ENCODE measurements at regions not wholly inside any gene's neighbourhood (a gene's known extent, or its start where the extent isn't known, plus 50 kb on each side); places are given as distances from the start of the nearest gene placed in this dataset.

- DNase-seq (ENCODE audit: extremely low read depth in 1 of 11, low read depth in 9 of 11, low spot score in 4 of 11) = no peak
Measured at GRCh38 chr3:17945018-17945798, 202.8 kb upstream of the TBC1D5 start.

- DNase-seq (ENCODE audit: extremely low read depth in 1 of 11, low read depth in 9 of 11, low spot score in 4 of 11) = no peak
Measured at GRCh38 chr3:17942856-17943255, 200.4 kb upstream of the TBC1D5 start.

- DNase-seq (ENCODE audit: extremely low read depth in 1 of 11, low read depth in 9 of 11, low spot score in 4 of 11) = no peak
Measured at GRCh38 chr3:17941766-17942165, 199.3 kb upstream of the TBC1D5 start.

DNA sequence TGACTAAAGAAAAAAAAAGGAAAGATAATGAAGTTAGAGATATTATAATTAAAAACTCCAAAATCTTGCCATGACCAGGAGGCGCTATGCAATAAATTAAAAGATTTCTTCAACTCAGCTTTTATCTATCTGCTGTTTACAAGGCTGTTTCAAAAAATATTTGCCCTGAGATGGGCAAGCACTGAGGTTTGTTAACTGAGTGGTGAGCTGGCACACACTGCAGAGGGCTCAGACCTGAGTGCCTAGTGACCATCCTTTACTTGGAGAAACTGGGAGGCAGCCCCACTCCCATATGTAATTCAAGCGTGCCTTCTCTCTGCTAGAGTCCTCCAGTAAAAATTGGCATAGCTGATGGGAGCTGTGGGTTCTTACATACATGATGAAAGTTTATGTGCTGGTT, 198.7 kb upstream of the TBC1D5 start:
- no peak for DNase-seq (ENCODE audit: extremely low read depth in 1 of 11, low read depth in 9 of 11, low spot score in 4 of 11)

DNA sequence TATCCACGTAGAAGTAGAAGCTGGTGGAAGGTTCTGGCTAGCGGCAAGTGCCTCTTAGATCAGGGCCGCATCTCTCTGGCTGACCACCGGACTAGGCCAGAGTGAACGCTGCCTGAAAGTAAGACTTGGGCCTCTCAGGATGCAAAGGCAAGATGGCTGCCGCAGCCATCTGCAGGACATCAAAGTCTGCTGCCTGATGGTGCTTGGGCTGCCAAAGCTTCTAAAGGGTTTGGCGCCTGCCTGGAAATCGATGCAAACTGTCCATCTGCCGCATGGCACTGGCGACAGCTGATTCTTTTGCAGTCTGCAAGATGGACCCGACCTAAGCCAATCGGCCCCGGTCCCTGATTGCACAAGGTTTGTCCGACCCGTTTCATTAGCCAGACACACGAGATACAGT, 196.7 kb upstream of the TBC1D5 start:
- DNase-seq (ENCODE audit: extremely low read depth in 1 of 11, low read depth in 9 of 11, low spot score in 4 of 11) = no peak

GRCh38 chr3:17938313-17938712, 195.9 kb upstream of the TBC1D5 start:
- DNase-seq (ENCODE audit: extremely low read depth in 1 of 11, low read depth in 9 of 11, low spot score in 4 of 11) = no peak

- DNase-seq (ENCODE audit: extremely low read depth in 1 of 11, low read depth in 9 of 11, low spot score in 4 of 11) = no peak
Measured at GRCh38 chr3:17936736-17937480, 194.5 kb upstream of the TBC1D5 start.

- DNase-seq (ENCODE audit: extremely low read depth in 1 of 11, low read depth in 9 of 11, low spot score in 4 of 11) = peak in 4 of 11 donors; percentile 1 to 12 (median 10)
Measured at GRCh38 chr3:17935222-17935621, 192.8 kb upstream of the TBC1D5 start.

GRCh38 chr3:17932136-17932771, 189.8 kb upstream of the TBC1D5 start:
- DNase-seq (ENCODE audit: extremely low read depth in 1 of 11, low read depth in 9 of 11, low spot score in 4 of 11) = no peak

DNA sequence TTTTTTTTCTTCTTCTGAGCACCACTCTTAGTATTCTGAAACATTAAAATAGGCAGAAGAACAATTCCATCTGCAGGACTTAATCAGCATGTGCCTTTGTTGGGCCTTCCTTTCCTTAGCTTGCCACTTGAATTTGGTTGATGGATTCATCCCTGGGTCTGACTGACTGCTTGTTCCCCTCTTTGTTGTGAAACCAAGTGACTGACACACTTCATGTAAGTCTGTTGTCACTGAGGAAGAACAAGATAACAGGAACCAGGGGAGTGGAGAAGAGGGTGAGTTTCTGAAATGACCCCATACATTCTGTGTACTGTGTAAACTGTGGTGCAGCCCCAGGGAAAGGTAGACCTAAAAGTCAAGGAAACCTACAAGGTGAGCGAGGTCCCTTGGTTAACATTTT, 188.7 kb upstream of the TBC1D5 start:
- no peak for DNase-seq (ENCODE audit: extremely low read depth in 1 of 11, low read depth in 9 of 11, low spot score in 4 of 11)

DNA sequence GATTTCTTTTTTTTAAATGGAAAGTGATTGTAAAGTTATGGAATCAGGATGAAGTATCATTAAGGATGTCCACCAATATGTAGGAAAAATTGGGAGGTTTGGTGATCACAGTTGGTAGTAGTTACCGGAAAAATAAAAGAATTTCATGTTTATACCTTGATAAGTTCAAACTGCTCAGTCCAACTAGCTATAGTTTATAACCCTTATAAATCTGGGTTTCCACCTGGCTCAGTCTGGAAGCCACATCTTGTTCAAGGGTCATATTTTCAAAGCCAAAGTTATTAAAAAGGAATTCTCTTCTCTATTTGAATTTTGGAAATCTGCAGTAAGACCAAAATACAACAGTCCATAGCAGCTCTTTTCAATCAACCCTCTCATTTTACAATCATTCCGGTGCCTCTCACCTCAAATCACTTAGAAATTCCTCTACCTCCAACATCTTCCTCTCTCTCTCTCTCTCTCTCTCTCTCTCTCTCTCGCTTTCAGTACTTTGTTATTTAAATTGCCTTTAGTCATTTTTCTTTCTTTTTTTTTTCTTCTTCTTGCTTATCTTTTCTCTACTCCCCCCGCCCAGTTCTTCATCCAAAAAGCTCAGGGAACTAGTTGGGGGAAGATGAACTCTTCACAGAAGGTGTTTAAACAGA, 186.2 kb upstream of the TBC1D5 start:
- DNase-seq (ENCODE audit: extremely low read depth in 1 of 11, low read depth in 9 of 11, low spot score in 4 of 11) = no peak

GRCh38 chr3:17927036-17927435, 184.6 kb upstream of the TBC1D5 start:
- DNase-seq (ENCODE audit: extremely low read depth in 1 of 11, low read depth in 9 of 11, low spot score in 4 of 11) = no peak

DNA sequence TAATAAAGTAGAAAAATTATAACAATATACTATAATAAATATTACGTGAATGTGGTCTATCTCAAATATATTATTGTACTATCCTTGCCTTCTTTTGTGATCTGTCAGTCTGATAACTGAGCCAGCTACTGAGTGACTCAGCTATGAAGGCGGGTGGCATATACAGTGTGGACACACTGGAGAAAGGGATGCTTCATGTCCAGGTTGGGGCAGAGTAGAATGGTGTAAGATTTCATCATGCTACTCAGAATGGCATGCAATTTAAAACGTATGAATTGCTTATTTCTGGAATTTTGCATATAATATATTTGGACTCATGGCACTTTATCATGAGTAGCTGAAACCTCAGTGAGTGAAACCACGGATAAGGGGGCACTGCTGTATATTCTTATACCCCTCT, 172.9 kb upstream of the TBC1D5 start:
- DNase-seq (ENCODE audit: extremely low read depth in 1 of 11, low read depth in 9 of 11, low spot score in 4 of 11) = no peak

DNA sequence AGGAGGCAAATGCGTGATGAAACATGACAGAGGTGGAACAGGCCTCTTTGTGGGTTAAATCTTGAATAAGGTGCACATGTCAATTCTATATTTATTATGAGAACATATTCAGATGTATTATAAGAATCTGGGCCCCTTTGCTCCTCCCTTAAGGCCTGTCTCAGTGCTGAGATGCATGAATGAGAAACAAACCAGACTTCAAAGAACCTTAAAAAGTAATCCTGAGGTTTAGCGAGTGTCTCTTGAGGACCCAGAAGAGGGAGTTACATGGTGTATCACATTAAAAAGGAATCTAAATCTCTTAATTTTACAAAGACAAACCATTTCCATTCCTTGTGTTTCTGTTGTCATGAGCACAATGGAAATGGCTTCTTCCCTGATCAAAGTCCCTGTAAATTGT, 170.9 kb upstream of the TBC1D5 start:
- no peak for DNase-seq (ENCODE audit: extremely low read depth in 1 of 11, low read depth in 9 of 11, low spot score in 4 of 11)

GRCh38 chr3:17911986-17912760, 169.7 kb upstream of the TBC1D5 start:
- DNase-seq (ENCODE audit: extremely low read depth in 1 of 11, low read depth in 9 of 11, low spot score in 4 of 11) = no peak

DNA sequence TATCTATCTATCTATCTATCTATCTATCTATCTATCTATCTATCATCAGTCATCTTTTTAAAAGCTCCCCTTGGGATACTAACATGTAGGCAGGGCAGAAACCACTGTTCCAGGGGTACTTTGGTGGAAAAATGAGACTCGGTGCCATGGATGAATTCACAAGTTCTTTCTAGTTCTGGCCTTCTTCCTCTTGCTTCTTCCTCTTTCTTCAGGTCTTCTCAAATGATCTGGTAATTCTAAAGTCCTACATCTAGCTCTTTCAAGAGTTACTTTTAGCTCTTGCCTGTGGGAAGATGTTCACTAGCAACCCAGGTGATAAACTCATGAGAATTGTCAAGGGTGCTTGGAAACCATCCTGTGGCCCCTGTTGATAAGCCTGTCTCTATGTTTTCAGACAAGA, 168.5 kb upstream of the TBC1D5 start:
- DNase-seq (ENCODE audit: extremely low read depth in 1 of 11, low read depth in 9 of 11, low spot score in 4 of 11) = no peak

DNA sequence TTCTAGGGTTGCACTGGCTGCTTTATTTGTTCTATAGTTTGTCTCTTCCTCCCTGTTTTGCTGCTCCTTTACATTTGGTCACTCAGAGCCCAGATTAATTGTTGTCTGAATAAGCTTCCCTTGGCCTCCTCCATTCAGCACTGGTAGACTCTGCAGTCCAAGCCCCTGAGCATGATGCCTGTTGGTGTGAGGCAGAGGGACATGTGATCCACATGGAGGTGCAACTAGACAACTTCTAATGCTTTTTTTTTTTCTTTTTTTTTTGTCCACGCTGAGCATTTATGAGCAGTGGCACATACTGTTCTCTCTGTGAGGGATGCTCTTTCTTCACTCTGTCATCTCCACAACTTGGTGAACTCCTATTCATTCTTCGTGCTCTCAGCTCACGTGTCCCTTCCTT, 167.3 kb upstream of the TBC1D5 start:
- no peak for DNase-seq (ENCODE audit: extremely low read depth in 1 of 11, low read depth in 9 of 11, low spot score in 4 of 11)

GRCh38 chr3:17908399-17909191, 166.2 kb upstream of the TBC1D5 start:
- no peak for DNase-seq (ENCODE audit: extremely low read depth in 1 of 11, low read depth in 9 of 11, low spot score in 4 of 11)
